D721Med (cell line): ENCODE measurements at regions not wholly inside any gene's neighbourhood (a gene's known extent, or its start where the extent isn't known, plus 50 kb on each side); places are given as distances from the start of the nearest gene placed in this dataset.

Experiments
- DNase-seq: peaks from one replicate; pipeline ENCODE4 v3.0.0; 2011; ENCODE audit warnings: low spot score; ENCODE audit not compliant: insufficient read length
- FAIRE-seq: peaks from 2 replicates; lab custom pipeline; 2011; peaks lifted over from hg19 to GRCh38; lab: Jason Lieb, UNC
- TF ChIP-seq, protein P1 (sequence below): IDR thresholded peaks from 2 replicates; pipeline ENCODE4 v1.5.1; 2012; ENCODE audit warnings: mild to moderate bottlenecking, control low read depth; ENCODE audit not compliant: insufficient read depth; ENCODE audit errors: missing control alignments

DNA sequence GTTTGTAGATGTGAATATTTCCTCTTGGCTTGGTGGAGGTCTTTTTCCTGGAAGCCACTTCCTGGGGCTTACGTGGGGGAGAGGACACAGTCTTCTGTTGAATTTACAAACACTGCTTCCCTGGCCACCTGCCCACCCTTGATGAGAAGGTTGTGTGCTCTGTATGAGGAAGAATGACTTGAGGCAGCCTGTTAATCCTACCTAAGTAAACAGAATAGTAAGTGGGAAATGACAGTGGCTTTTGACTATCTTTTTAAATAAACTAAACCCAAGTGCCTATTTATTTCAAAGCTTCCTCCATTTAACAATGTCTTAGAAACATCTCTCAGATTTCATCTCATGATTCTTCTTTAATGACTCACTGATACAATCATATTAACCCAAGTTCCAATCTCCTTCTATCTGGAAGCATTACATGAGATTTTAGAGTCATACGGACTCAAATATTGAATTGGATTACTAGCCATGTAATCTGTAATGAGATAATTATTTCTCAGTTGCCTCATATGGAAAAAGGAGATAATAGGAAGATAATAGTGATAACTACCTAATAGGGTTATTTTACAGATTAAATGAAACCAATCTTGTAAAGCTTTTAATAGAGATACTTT is 96.6 kb upstream of the SMIM36 start:
- DNase-seq = no peak
- TF ChIP-seq, protein P1, sequence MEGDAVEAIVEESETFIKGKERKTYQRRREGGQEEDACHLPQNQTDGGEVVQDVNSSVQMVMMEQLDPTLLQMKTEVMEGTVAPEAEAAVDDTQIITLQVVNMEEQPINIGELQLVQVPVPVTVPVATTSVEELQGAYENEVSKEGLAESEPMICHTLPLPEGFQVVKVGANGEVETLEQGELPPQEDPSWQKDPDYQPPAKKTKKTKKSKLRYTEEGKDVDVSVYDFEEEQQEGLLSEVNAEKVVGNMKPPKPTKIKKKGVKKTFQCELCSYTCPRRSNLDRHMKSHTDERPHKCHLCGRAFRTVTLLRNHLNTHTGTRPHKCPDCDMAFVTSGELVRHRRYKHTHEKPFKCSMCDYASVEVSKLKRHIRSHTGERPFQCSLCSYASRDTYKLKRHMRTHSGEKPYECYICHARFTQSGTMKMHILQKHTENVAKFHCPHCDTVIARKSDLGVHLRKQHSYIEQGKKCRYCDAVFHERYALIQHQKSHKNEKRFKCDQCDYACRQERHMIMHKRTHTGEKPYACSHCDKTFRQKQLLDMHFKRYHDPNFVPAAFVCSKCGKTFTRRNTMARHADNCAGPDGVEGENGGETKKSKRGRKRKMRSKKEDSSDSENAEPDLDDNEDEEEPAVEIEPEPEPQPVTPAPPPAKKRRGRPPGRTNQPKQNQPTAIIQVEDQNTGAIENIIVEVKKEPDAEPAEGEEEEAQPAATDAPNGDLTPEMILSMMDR = no peak
- FAIRE-seq = no peak

GRCh38 chr17:55606488-55606815 is 95.2 kb upstream of the SMIM36 start:
- DNase-seq (no peak), FAIRE-seq (no peak)
- TF ChIP-seq, protein P1 = no peak

GRCh38 chr17:55605705-55606487 is 94.6 kb upstream of the SMIM36 start:
- DNase-seq (no peak), FAIRE-seq (no peak)
- TF ChIP-seq, protein P1 = no peak

GRCh38 chr17:55601874-55602364 is 90.7 kb upstream of the SMIM36 start:
- TF ChIP-seq, protein P1 = peak; percentile 48
- FAIRE-seq = no peak
- no peak for DNase-seq

- DNase-seq = no peak
- FAIRE-seq = no peak
These were observed 87.2 kb upstream of the SMIM36 start for GRCh38 chr17:55598495-55598894.

DNA sequence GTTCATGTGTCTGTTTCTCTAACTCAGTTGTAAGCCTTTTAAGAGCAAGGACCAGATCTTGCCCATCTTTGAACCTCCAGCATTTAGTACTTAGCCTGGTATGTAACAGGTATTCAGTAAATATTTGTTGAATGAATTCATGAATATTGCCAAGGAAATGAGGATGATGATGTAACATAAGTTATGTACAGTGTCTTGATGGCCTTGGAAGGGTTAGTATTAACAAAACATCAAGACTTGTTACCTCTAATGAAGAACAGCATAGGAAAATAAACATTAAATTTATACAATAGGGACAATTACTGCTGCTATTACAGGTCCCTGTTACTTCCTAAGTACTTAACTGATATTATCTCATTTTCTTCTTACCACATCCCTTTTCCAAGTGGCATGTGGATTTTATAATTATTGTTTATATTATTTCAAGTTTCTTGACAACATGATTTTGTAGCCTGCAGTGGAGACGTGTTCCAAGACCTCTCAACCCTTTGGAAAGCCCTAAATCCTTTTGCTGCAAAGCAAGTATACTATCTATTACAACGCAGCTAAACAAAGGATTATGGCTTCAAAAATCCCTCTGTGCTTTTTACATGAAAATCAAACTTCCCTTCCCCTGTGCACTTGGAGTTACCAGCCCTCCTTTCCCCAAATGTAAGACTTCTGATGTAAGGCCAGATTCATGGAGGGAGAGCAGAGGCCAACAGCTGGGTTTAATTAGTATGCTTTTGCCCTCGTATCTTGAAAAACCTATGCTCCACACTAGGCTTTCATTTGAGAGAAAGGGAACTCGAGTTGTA is 77.4 kb upstream of the SMIM36 start:
- DNase-seq (no peak), FAIRE-seq (no peak)
- TF ChIP-seq, protein P1 = no peak

More at GRCh38 chr17:55598495-55598894, 87.2 kb upstream of the SMIM36 start:
- TF ChIP-seq, protein P1 = no peak
